ENCODE measurements at regions not wholly inside any gene's neighbourhood (a gene's known extent, or its start where the extent isn't known, plus 50 kb on each side); places are given as distances from the start of the nearest gene placed in this dataset.

- no peak overlapping the region for H2AFZ ChIP-seq (ENCODE audit: low read length)
- no peaks in the 10 kb centered on the region for H3K4me1 ChIP-seq (ENCODE audit: insufficient read depth, low read length, poor library complexity, severe bottlenecking)
These were observed 346.7 kb upstream of the SLC14A2 start for GRCh38 chr18:45268583-45268982.

GRCh38 chr18:45270289-45270771, 344.9 kb upstream of the SLC14A2 start:
- Histone ChIP-seq H3K4me2 (ENCODE audit: low read length) (no peak overlapping the region), H3K9me3 (ENCODE audit: low read length) (no peaks in the 10 kb centered on the region), H3K27ac (ENCODE audit: low read depth, low read length, poor library complexity, severe bottlenecking) (no peak overlapping the region), H3K4me3 (ENCODE audit: low read depth, low read length, poor library complexity, severe bottlenecking) (no peak overlapping the region), H3K9me2 (ENCODE audit: insufficient read depth, low read length) (no peaks in the 10 kb centered on the region), H3K79me2 (ENCODE audit: insufficient read depth, low read depth, low read length) (no peaks in the 10 kb centered on the region), H3K4me1 (ENCODE audit: insufficient read depth, low read length, poor library complexity, severe bottlenecking) (no peaks in the 10 kb centered on the region), H2AFZ (ENCODE audit: low read length) (no peak overlapping the region), H3K36me3 (ENCODE audit: insufficient read depth, low read length) (no peaks in the 10 kb centered on the region), H4K20me1 (ENCODE audit: insufficient read depth, low read length) (no peaks in the 10 kb centered on the region)
- DNase-seq (ENCODE audit: low spot score) = no peak
- TF ChIP-seq, protein P1, sequence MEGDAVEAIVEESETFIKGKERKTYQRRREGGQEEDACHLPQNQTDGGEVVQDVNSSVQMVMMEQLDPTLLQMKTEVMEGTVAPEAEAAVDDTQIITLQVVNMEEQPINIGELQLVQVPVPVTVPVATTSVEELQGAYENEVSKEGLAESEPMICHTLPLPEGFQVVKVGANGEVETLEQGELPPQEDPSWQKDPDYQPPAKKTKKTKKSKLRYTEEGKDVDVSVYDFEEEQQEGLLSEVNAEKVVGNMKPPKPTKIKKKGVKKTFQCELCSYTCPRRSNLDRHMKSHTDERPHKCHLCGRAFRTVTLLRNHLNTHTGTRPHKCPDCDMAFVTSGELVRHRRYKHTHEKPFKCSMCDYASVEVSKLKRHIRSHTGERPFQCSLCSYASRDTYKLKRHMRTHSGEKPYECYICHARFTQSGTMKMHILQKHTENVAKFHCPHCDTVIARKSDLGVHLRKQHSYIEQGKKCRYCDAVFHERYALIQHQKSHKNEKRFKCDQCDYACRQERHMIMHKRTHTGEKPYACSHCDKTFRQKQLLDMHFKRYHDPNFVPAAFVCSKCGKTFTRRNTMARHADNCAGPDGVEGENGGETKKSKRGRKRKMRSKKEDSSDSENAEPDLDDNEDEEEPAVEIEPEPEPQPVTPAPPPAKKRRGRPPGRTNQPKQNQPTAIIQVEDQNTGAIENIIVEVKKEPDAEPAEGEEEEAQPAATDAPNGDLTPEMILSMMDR (conservative IDR thresholded peaks at IDR 0.05; ENCODE audit: low read length) = no peak
- no peak for TF ChIP-seq EZH2phosphoT487 (IDR thresholded peaks at IDR 0.05; ENCODE audit: borderline replicate concordance, low read depth, low read length)
- no TSS peak for BruUV-seq (replicated peaks)
- POLR2A ChIA-PET = no interaction called here
- intact Hi-C loops (cut with micrococcal nuclease; ENCODE audit: unreplicated experiment) = no loop called here
- CTCF ChIA-PET (ENCODE audit: unreplicated experiment) = no interaction called here

More at GRCh38 chr18:45268583-45268982, 346.7 kb upstream of the SLC14A2 start:
- Histone ChIP-seq H3K4me2 (ENCODE audit: low read length) (no peak overlapping the region), H3K79me2 (ENCODE audit: insufficient read depth, low read depth, low read length) (no peaks in the 10 kb centered on the region), H3K27ac (ENCODE audit: low read depth, low read length, poor library complexity, severe bottlenecking) (no peak overlapping the region), H3K36me3 (ENCODE audit: insufficient read depth, low read length) (no peaks in the 10 kb centered on the region), H4K20me1 (ENCODE audit: insufficient read depth, low read length) (no peaks in the 10 kb centered on the region), H3K9me3 (ENCODE audit: low read length) (no peaks in the 10 kb centered on the region), H3K4me3 (ENCODE audit: low read depth, low read length, poor library complexity, severe bottlenecking) (no peak overlapping the region), H3K9me2 (ENCODE audit: insufficient read depth, low read length) (no peaks in the 10 kb centered on the region)
- intact Hi-C loops (cut with micrococcal nuclease; ENCODE audit: unreplicated experiment) = no loop called here
- TF ChIP-seq, protein P1 (conservative IDR thresholded peaks at IDR 0.05; ENCODE audit: low read length) = no peak
- TF ChIP-seq EZH2phosphoT487 (IDR thresholded peaks at IDR 0.05; ENCODE audit: borderline replicate concordance, low read depth, low read length) = no peak
- no TSS peak for BruUV-seq (replicated peaks)
- no peak for DNase-seq (ENCODE audit: low spot score)
- ChIA-PET POLR2A (no interaction called here), CTCF (ENCODE audit: unreplicated experiment) (no interaction called here)

DNA sequence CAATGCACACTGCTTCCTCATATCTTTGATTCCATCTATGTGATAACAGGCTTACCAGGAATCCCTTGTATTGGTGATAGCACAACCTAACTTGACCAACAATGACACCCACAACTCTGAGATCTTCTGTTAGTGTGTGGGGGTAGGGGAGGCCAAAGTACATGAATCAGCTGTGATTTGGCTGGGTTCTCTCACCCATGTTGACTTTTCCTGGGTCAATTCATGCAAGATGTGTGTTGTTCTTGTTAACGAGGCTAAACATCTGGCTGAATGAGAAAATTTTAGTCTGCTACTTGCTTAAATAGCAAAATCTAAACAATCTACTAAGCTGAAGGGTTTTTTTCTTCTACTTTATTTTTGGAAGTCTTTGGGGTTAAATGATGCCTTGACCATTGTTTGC, 341.2 kb upstream of the SLC14A2 start:
- H2AFZ ChIP-seq (ENCODE audit: low read length) = no peak overlapping the region
- intact Hi-C loops (cut with micrococcal nuclease; ENCODE audit: unreplicated experiment) = loop anchor here (2.0 kb wide), 1 partner anchor 111 kb away; no protein-coding TSS in a partner anchor
- no peaks in the 10 kb centered on the region for H3K4me1 ChIP-seq (ENCODE audit: insufficient read depth, low read length, poor library complexity, severe bottlenecking)
- ChIA-PET POLR2A (no interaction called here), CTCF (ENCODE audit: unreplicated experiment) (no interaction called here)
- no peak for TF ChIP-seq EZH2phosphoT487 (IDR thresholded peaks at IDR 0.05; ENCODE audit: borderline replicate concordance, low read depth, low read length)
- TF ChIP-seq, protein P1 (conservative IDR thresholded peaks at IDR 0.05; ENCODE audit: low read length) = no peak
- BruUV-seq (replicated peaks) = no TSS peak
- H3K27ac ChIP-seq (ENCODE audit: low read depth, low read length, poor library complexity, severe bottlenecking) = no peak overlapping the region
- no peak overlapping the region for H3K4me2 ChIP-seq (ENCODE audit: low read length)
- no peaks in the 10 kb centered on the region for H3K9me3 ChIP-seq (ENCODE audit: low read length)
- DNase-seq (ENCODE audit: low spot score) = no peak
- no peak overlapping the region for H3K4me3 ChIP-seq (ENCODE audit: low read depth, low read length, poor library complexity, severe bottlenecking)
- H3K9me2 ChIP-seq (ENCODE audit: insufficient read depth, low read length) = no peaks in the 10 kb centered on the region
- no peaks in the 10 kb centered on the region for H4K20me1 ChIP-seq (ENCODE audit: insufficient read depth, low read length)
- no peaks in the 10 kb centered on the region for H3K79me2 ChIP-seq (ENCODE audit: insufficient read depth, low read depth, low read length)
- H3K36me3 ChIP-seq (ENCODE audit: insufficient read depth, low read length) = no peaks in the 10 kb centered on the region
